HG02763 (cell line): ENCODE measurements at regions not wholly inside any gene's neighbourhood (a gene's known extent, or its start where the extent isn't known, plus 50 kb on each side); places are given as distances from the start of the nearest gene placed in this dataset.
"Not testable (repeated sequence)": the region's sequence is repeated elsewhere in the genome, so short reads cannot be mapped to it uniquely, and the experiment has no call there.

Source experiments
- ATAC-seq: cut with Tn5 transposase; IDR thresholded peaks from one replicate; pipeline ENCODE4 v1.9.1; 2021; ENCODE audit warnings: mild to moderate bottlenecking, moderate library complexity; ENCODE audit not compliant: unreplicated experiment

- not testable (repeated sequence) for ATAC-seq
These were observed 53.4 kb downstream of the AHSP start for GRCh38 chr16:31581065-31581464.

- not testable (repeated sequence) for ATAC-seq
These were observed 74.2 kb downstream of the AHSP start for GRCh38 chr16:31601737-31602384.

GRCh38 chr16:31618130-31618529 lies 90.4 kb downstream of the AHSP start:
- ATAC-seq: no peak

GRCh38 chr16:31636433-31636832 lies 108.7 kb downstream of the AHSP start:
- no peak for ATAC-seq

GRCh38 chr16:31641279-31641678 lies 113.6 kb downstream of the AHSP start:
- no peak for ATAC-seq

- ATAC-seq: not testable (repeated sequence)
These were observed 128.0 kb downstream of the AHSP start for GRCh38 chr16:31655674-31656073.

- no peak for ATAC-seq
These were observed 137.2 kb downstream of the AHSP start for GRCh38 chr16:31664683-31665482.

GRCh38 chr16:31674686-31675085 lies 147.0 kb downstream of the AHSP start:
- ATAC-seq: no peak

- no peak for ATAC-seq
These were observed 149.0 kb downstream of the AHSP start for GRCh38 chr16:31676731-31677130.

GRCh38 chr16:31678649-31679325 lies 151.1 kb downstream of the AHSP start:
- ATAC-seq: no peak

GRCh38 chr16:31689331-31689730 lies 161.6 kb downstream of the AHSP start:
- ATAC-seq: not testable (repeated sequence)

- ATAC-seq: not testable (repeated sequence)
These were observed 164.6 kb downstream of the AHSP start for GRCh38 chr16:31692338-31692737.

GRCh38 chr16:31693733-31694132 lies 166.0 kb downstream of the AHSP start:
- ATAC-seq: no peak

- ATAC-seq: no peak
These were observed 166.8 kb downstream of the AHSP start for GRCh38 chr16:31694461-31694860.

GRCh38 chr16:31695667-31696066 lies 168.0 kb downstream of the AHSP start:
- no peak for ATAC-seq

GRCh38 chr16:31696968-31697743 lies 169.5 kb downstream of the AHSP start:
- ATAC-seq: no peak

- ATAC-seq: no peak
These were observed 170.0 kb downstream of the AHSP start for GRCh38 chr16:31697744-31698125.

- ATAC-seq: no peak
These were observed 171.2 kb downstream of the AHSP start for GRCh38 chr16:31698901-31699300.

- no peak for ATAC-seq
These were observed 171.9 kb downstream of the AHSP start for GRCh38 chr16:31699601-31700000.

- peak; percentile 88 for ATAC-seq
These were observed 172.5 kb downstream of the AHSP start for GRCh38 chr16:31700200-31700529.
